Endothelial cell of umbilical vein (primary cell): ENCODE measurements at regions not wholly inside any gene's neighbourhood (a gene's known extent, or its start where the extent isn't known, plus 50 kb on each side); places are given as distances from the start of the nearest gene placed in this dataset.

Experiments used
- CTCF ChIP-seq, 2 donors: IDR thresholded peaks; 1 replicate in 1 of 2; 2 replicates in 1 of 2; pipeline ENCODE4 v1.5.1; 2011; ENCODE audit warnings: low read length in 2 of 2, mild to moderate bottlenecking in 2 of 2, moderate library complexity in 2 of 2, control low read depth in 1 of 2, inconsistent platforms in 1 of 2, low read depth in 1 of 2; ENCODE audit not compliant: insufficient read depth in 1 of 2; ENCODE audit errors: extremely low read depth in 1 of 2
- EZH2 ChIP-seq: IDR thresholded peaks from 2 replicates; pipeline ENCODE4 v1.6.1; 2012; ENCODE audit warnings: borderline replicate concordance, low read depth, mild to moderate bottlenecking, moderate library complexity, low read length, inconsistent platforms; ENCODE audit not compliant: severe bottlenecking
- GATA2 ChIP-seq: IDR thresholded peaks from 2 replicates; pipeline ENCODE4 v1.7.0; 2011; ENCODE audit warnings: low read depth, mild to moderate bottlenecking, moderate library complexity, mixed read lengths, low read length; ENCODE audit not compliant: insufficient read length, insufficient read depth
- JUN ChIP-seq: IDR thresholded peaks from 2 replicates; pipeline ENCODE4 v1.6.1; 2011; ENCODE audit warnings: borderline replicate concordance, low read depth; ENCODE audit not compliant: insufficient read length, insufficient read depth
- MAX ChIP-seq: IDR thresholded peaks from 2 replicates; pipeline ENCODE4 v1.6.1; 2011; ENCODE audit not compliant: insufficient read depth, insufficient read length
- POLR2A ChIP-seq: IDR thresholded peaks from 2 replicates; pipeline ENCODE4 v1.6.1; 2012; ENCODE audit warnings: low read depth, mild to moderate bottlenecking, control low read depth, low read length
- POLR2AphosphoS5 ChIP-seq: IDR thresholded peaks from 2 replicates; pipeline ENCODE4 v1.6.1; 2012; ENCODE audit warnings: low read depth, mild to moderate bottlenecking, control low read depth, low read length, moderate library complexity; ENCODE audit not compliant: insufficient read depth

- TF ChIP-seq POLR2A (no peak), CTCF (IDR thresholded peaks at IDR 0.05; ENCODE audit: extremely low read depth in 1 of 2, insufficient read depth in 1 of 2, low read depth in 1 of 2, low read length in 2 of 2) (no peak), POLR2AphosphoS5 (no peak), JUN (no peak), MAX (no peak), GATA2 (no peak), EZH2 (no peak)
Observed at GRCh38 chr1:234865171-234866006, 255.4 kb upstream of the IRF2BP2 start.
